GM18861 (cell line): ENCODE measurements at regions not wholly inside any gene's neighbourhood (a gene's known extent, or its start where the extent isn't known, plus 50 kb on each side); places are given as distances from the start of the nearest gene placed in this dataset.
"Not testable (repeated sequence)": the region's sequence is repeated elsewhere in the genome, so short reads cannot be mapped to it uniquely, and the experiment has no call there.

Experiments used
- ATAC-seq: cut with Tn5 transposase; IDR thresholded peaks from one replicate; pipeline ENCODE4 v1.9.1; 2021; ENCODE audit not compliant: unreplicated experiment

DNA sequence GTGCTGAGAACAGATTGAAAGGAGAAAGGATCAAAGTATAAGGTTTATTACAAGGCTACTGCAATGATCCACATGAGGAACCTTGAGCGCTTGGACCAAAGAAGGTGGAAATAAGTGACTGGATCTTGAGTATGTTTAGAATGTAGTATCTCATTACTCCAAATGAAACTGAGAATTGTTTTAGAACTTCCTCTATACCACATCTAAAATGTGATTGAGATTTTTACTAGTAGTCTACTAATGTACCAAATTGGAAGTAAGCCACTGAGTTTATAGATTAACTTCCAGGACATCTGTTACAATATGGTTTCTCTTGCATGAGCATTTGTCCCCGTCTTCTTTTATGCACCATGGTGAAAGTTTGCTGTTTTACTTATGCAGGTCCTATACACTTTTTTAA, 300.5 kb downstream of the SUCLG1 start:
- ATAC-seq = peak; percentile 60

- ATAC-seq = no peak
Measured at GRCh38 chr2:84152462-84152861, 306.6 kb downstream of the SUCLG1 start.

GRCh38 chr2:84144345-84144744, 314.7 kb downstream of the SUCLG1 start:
- ATAC-seq = no peak

DNA sequence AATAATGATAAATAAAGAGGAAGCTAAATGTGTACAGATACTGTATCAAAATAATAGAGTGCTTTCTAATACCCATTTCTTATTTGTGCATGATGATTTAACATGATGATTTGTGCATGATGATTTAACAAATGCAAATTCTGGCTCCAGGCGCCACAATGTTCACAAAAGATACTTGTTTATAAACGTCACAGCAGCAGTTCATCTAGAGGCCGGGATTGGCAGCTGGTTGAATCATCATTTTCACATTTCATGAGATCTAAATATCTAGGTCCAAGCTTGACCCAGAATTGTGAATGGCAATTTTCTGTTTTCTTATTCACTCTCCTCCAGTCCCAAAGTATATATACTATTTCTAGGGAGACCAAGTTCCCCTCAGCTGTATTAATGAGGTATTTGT, 322.0 kb downstream of the SUCLG1 start:
- ATAC-seq = no peak

DNA sequence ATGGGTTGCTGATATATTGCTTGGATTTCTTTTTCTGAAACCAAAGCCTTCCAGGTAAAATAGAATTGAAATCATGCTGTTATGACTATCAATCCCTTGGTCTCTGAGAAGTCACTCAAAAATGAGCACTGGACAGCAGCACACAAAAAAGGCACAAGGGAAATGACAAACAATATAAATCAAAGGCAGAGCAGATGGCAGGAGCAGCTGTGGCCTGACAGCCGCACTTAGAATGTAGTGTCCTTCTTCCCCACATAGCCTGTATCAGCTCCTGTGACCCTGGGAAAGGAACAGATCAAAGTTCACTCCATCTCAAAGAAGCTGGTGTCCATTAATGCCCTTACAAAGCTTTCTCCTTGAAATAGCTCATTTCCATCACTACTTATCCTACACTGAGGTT, 326.7 kb downstream of the SUCLG1 start:
- ATAC-seq = no peak

DNA sequence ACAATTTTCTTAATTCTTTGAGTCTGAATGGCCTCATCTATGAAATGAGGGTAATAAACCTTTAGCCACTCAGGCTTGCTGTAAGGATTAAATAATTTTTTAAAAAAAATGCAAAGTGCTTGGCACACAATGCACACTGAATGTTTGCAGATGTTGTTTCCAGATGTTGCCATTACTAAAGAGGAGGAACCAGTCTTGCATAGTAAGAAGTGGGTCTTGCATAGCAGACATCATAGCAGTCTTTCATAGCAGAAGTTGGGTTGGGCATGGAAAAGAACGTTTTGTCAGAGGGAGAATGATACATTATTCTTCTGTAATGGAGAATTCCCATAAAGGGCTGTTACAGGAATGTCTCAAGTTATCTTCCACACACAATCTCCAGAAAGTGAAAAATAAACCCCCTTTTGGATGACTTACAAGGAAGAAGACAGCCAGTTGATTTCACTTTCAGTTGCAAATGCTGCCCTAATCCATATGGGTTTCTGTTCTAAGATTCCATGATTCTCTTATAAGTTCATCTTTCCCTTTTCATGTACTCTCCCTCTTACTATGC, 327.7 kb downstream of the SUCLG1 start:
- ATAC-seq = no peak

DNA sequence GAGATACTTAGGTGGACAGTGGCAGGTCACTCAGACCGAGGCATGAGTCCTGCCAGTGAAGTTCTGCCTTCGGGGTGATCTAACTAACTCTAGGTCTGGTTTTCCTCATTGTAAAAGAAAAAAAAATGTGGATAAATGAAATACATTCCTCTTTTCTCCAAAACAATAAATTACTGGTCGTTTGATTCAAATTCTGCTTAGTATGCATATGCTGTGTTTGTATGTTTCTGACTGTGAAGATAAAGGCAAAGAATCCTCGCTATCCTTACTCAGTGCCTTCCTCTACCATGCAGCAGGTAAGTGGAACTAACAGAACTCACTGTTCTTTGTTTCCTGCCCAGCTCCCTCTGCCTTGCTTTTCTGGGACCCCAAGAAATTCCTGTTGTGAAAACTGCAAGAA, 330.1 kb downstream of the SUCLG1 start:
- ATAC-seq = no peak

DNA sequence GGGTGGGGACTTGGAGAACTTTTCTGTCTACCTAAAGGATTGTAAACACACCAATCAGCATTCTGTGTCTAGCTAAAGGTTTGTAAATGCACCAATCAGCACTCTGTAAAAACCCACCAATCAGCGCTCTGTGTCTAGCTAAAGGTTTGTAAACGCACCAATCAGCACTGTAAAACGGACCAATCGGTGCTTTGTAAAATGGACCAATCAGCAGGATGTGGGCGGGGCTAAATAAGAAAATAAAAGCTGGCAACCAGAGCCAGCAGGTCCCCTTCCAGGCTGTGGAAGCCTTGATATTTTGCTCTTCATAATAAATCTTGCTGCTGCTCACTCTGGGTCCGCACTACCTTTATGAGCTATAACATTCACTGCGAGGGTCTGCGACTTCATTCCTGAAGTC, 331.3 kb downstream of the SUCLG1 start:
- not testable (repeated sequence) for ATAC-seq

DNA sequence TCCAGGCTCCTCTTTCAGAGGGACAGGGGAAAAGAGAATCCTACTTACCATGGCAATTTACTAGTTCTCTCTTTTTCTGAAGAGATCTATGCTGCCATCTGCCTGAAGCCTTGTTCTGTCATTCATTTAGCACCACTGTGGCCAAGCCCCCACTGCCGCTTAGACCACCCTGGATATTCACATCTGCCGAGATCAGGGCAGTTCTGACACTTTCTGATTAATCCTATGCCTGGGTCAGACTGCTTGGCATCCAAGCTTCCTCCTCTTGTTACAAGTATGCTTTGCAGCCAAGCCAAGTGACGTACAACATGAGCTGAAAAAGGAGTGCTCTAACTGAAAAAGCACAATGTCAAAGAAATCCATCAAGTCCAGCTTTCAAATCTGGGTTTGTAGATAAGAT, 332.6 kb downstream of the SUCLG1 start:
- ATAC-seq = no peak

DNA sequence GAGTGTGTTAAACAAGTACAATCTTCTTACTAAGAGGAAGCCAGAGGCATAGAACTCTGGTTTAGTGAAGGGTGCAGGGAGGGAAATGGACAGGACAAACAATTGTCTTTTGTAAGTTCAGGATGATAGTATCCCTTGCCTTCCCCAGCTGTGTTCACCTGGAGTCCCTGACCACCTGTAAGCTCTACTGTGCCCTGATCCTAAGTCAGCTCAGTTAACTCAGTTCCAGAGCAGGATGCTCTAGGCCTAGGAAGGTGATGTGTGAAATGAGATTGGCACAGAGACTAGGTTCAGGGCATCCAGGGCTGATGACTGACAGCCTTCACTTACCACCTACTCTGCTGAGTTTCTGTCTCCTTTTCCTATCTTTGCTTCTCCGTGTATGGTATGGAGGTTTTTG, 333.0 kb downstream of the SUCLG1 start:
- no peak for ATAC-seq

GRCh38 chr2:84116143-84116542, 342.9 kb downstream of the SUCLG1 start:
- no peak for ATAC-seq

DNA sequence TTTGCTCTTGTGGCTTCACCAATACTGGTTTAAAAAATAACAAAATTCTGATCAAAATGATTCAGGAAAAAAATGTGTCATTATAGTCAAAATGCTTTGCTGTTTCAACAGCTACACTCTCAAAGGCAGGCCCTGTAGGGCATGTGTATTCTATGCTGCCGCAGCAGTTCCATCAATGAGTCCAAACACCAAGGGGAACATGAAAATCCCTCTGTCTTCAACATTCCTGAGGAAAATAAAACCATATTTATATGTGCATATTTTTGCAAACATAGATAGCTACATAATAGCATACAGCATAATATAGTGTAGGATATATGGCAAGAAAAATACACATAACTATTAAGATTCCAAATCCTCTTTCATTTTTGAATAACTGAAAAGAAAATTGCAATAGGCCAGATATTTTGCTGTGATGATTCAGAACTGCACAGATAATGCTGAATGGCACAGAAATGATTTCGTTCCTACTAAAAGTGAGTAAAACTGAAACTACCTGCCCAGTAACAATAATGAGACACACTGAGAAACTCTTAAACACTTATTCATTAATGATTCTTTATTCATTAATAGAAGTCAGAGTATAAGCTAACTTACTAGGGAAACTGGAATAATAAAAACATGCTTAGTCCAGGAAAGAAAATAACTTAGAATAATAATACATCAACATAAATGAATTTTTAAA, 343.8 kb downstream of the SUCLG1 start:
- peak; percentile 99 for ATAC-seq

DNA sequence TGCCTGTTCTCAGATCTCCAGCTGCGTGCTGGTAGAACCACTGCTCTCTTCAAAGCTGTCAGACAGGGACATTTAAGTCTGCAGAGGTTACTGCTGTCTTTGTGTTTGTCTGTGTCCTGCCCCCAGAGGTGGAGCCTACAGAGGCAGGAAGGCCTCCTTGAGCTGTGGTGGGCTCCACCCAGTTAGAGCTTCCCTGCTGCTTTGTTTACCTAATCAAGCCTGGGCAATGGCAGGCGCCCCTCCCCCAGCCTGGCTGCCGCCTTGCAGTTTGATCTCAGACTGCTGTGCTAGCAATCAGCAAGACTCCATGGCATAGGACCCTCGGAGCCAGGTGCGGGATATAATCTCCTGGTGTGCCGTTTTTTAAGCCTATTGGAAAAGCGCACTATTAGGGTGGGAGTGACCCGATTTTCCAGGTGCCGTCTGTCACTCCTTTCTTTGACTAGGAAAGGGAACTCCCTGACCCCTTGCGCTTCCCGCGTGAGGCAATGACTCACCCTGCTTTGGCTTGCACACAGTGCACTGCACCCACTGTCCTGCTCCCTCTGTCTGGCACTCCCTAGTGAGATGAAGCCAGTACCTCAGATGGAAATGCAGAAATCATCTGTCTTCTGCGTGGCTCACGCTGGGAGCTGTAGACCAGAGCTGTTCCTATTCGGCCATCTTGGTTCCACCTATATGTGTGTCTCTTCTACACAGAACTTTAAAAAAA, 355.1 kb downstream of the SUCLG1 start:
- ATAC-seq = not testable (repeated sequence)

- no peak for ATAC-seq
Measured at GRCh38 chr2:84102274-84102673, 356.8 kb downstream of the SUCLG1 start.

DNA sequence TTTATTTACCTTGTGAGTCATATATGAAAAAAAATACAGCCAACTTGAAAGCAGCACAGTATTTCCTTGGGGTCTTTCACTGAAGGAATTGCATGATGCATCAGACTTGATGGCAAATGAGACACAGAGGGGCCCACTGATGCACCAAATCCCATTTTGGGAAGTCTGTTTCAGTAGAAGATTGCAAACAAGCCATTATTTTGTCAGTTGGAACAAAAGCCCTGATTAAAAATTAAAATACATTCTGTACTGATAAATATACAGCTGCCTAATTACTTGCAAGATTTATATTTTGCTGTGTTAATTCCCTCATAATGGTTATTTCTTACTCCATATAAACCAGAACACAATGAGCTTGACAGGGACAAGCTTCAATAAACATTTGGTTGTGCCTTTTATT, 370.4 kb downstream of the SUCLG1 start:
- ATAC-seq = no peak

GRCh38 chr2:84085562-84085961, 373.5 kb downstream of the SUCLG1 start:
- no peak for ATAC-seq

DNA sequence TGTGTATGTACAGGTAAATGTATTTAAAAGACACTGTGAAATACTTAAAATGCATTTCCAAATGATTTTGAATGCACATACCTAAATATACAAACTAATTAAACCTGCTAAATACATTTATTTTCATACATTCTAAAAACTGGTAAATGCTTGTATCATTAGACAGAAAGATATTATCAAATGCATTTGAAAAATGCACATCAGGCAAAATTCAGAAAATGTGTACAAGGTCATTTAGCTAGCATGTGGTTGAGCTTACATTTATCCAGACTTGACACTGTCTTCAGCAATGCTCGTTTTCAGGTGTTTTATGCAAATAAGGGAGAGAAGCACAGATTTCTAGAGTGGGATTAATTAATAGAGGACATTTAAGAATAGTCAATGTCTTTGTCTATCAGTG, 374.2 kb downstream of the SUCLG1 start:
- no peak for ATAC-seq

DNA sequence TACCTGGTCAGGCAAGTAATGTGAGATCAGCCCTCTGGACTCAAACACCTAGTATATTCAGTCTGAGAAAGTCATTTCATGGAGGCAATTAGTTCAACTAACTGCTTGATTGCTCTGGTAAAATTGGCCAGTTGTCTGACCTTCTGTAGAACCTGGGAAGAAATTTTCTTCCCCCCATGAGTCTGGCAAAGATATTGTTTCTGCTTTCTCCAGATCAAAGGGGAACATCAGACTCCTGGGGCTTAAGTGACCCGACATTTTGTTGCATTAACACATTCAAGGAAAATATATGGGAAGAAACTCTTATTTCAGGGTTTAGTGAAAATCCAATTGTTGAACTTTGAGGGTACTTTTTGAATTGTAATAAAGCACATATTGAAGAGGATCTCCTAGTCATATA, 375.1 kb downstream of the SUCLG1 start:
- no peak for ATAC-seq

- no peak for ATAC-seq
Measured at GRCh38 chr2:84078471-84078870, 380.6 kb downstream of the SUCLG1 start.

GRCh38 chr2:84077496-84077895, 381.6 kb downstream of the SUCLG1 start:
- no peak for ATAC-seq

GRCh38 chr2:84071050-84071449, 388.0 kb downstream of the SUCLG1 start:
- ATAC-seq = no peak

DNA sequence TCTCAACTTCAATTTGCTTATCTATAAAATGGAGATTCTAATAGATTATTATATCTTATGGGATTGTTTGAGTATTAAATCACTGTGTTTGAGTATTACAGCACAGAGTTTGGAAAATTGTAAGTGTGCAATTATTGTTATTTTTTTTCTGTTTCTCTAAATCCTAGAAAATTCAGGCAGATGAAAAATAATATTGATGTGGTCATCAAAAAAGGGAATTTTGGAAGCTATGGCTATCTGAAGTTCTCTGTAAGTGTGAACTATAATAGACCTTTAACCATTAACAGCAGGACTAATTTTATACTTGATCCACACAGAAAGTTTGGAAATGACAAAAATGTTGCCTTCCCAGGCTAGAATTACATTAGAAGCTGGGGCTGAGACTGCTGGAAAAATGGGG, 393.2 kb downstream of the SUCLG1 start:
- no peak for ATAC-seq
